GM19239 (cell line): ENCODE measurements at regions not wholly inside any gene's neighbourhood (a gene's known extent, or its start where the extent isn't known, plus 50 kb on each side); places are given as distances from the start of the nearest gene placed in this dataset.

ENCODE experiments used
- DNase-seq: peaks from one replicate; pipeline ENCODE4 v3.0.0; 2011; ENCODE audit warnings: low spot score; ENCODE audit not compliant: insufficient read length
- FAIRE-seq: peaks from 2 replicates; lab custom pipeline; 2011; peaks lifted over from hg19 to GRCh38; lab: Jason Lieb, UNC

DNA sequence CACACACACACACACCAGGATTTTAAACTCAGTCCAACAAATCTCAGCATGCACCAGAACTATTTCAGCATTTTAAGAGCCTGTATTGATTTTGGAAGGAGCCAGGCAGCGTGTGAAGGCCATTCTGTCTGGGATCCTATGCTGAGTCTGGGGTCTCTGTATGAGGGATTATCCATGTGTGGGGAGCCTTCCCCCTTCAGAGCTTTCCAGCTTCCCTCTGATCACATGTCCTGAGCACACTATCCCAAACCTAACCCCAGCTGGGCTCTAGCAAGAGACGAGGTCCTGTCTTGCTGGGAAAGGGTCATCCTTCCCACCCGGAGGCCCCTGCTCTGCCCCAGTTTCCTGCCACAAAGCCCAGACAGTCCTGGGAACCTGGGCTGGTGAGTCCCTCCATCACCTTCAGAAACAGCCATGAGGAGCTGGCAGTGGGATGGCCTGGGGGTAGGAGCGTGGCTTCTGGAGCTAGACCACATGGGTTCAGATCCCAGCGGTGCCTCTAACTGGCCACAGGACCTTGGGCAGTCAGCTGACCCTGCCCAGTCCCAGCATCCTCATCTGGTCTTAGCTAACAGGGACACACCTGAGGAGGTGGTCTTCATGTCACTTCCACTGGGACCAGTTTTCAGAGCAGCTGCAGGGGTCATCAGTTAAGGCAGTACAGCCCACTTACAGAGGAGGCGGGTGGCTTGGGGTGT lies 79.6 kb upstream of the RET start:
- no peak for FAIRE-seq

DNA sequence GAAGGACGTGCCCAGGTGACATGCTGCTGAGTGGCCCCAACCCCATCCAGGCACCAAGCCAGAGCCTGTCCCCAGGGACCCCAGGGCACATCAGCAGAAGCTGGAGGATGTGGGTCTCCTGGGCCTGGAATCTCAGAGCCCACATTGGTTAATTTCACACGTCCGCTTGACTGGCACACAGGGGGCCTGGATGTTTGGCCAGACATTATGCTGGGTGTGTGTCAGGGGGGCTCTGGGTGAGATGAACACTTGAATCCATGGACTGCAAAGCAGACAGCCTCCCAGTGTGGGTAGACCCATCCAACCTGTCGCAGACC lies 79.1 kb upstream of the RET start:
- FAIRE-seq (no peak), DNase-seq (no peak)

More for the DNA sequence above, 79.6 kb upstream of the RET start:
- no peak for DNase-seq

DNA sequence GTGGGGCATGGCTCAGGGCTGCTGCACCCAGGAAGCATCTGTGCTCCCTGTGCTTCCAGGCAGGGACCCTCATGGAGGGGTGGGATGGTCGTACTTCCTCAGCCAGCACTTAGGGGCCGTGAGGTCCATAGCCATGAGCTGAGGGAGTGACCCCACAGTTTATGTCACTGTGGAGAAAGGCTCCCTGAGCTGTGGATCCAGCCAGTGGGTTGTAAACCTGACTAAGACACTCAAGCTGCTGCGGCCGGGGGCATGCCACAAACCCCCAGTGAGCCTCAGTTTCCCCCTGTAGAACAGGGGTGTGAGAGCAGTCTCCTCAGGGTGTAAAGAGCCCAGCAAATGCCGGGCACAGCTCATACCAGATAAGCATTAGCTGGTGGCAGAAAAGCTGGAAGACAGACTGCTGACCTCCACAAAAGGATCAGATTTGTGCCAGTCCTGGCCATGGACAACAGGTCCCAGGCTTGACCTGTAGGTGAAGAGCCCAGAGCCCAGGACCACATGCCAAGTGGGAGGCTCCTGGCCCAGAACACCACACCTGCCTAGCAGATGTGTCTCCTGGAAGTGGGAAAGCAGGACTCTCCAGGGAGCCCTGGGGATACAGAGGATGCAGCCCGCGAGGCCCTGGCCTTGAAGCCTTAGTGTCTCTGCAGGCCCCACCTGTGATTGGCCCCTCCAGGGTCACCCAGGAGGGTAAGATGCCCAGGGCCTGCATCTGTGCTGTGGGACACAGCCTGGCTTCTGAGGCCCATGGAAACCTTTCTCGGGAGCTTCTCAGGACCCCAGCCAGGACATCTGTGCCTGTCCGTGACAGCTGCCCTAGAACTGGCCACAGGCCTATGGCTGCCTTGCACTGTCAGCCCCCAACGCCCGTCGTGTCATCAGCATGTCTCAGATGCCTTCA lies 78.1 kb upstream of the RET start:
- DNase-seq = no peak
- FAIRE-seq = no peak

DNA sequence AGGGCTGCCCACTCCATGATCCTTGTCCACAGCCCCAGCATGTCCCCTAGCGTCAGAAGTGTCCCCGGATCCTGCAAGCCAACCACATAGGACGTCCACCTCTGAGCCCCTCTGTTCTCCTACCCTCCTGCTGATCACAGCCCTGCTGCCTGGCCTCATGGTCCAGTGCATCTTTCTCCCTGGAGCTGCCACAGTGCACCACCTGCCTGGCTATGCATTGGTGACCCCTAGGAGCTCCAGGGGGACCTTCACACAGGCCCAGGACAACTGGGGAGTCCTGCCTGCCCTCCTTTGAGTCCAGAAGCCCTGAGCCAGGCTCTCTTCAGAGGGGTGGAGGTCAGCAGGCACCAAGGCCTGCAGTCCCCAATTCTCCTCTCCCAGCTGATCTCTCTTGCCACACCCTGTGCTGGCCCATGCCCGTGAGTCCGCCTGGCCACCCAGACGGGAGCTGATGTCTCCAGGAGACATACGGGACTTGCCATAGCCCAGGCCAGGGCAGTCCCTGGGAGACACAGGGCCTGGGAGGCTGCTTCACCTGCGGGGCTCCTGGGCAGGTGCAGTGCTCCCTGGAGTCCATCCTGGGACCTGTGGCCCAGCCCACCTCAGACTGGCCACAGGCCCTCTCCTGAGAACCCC lies 77.4 kb upstream of the RET start:
- no peak for FAIRE-seq
- DNase-seq = no peak

DNA sequence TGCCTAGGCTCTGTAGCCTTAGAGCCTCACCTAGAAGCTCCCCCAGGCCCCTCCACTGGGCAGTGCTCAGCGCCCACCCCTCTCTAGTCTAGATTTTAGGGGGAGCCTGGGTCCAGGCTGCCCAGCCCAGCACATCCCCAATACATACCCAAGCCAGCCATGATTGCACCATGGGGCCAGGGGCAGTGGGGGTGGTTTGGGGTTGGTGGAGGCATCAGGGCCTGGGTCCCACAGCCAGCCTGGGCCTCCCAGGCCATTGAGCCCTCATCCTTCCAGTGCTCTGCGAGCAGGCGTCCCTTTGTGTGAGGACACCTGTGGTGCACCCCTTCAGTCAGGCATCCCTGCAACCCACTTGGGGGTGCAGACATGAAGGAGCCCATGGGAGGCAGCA lies 76.9 kb upstream of the RET start:
- DNase-seq (no peak), FAIRE-seq (no peak)

DNA sequence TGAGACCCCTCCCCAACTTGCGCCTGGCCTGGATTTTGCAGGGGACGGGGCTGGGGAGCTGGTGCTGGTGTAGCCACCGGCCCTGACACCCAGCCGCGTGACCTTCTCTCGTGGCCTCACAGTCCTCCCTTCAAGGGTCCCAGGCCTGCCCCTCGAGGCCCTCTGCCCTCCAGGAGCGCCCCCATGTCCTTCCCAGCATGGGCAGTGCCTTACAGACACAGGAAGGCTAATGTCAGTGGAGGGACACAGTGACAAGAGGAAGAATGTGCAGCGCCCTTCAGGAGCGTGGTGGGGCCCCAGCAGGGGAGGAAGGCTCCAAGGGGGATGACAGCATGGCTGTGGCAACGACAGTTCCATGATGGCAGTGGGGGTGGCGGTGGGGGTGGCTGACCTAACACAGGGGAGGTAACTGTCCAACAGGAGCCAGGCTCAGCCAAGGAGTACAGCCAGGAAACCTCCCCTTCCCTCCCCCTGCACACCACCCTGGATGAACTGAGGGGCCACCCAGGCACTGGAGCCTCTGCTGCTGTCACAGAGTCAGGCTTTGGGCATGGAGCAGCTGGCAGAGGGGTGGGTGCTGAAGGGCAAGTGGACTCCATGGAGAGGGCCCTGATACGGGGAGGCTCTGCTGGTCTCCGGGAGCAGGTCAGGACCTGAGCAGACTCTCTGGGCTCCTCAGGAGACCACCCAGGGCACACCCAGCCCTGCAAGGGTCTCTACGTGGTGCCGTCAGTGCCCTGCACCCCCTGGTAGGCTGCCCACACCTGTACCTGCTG lies 76.0 kb upstream of the RET start:
- DNase-seq = no peak
- FAIRE-seq = no peak

DNA sequence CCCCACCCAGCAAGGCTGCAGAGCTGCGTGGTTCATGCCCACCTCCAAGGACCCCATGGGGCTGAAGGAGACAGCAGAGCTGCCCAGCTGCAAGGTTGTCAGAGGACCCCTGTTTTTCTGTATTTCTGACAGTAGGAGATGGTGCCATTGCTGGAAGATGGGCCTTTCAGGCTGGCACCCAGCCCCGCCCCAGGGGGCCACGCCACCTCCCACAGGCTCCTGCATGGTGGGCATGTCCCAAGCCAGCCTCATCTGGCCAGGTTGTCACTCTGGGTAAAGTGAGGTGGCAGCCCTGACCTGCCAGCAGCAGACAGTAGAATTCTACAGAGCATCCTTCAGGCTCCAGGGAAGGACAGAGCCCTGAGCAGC lies 75.5 kb upstream of the RET start:
- FAIRE-seq (no peak), DNase-seq (no peak)

DNA sequence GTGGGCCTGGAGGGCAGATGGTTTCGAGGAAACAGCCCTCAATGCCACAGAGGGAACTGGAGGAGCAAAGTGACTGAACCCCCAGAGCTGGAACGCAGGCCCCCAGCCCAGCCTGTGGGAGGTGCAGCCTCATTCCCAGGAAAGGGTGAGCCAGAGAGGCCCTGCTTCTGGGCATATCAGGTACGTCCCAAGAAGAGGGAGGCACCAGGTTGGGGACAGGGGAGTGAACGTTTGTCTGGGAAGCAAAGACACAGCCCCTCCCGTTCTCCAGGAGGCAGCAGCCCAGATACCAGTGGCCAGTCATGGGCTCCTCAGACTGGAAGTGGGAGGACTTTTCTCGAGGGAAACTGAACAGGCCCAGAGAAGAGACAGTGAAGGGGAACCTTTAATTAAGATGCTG lies 74.3 kb upstream of the RET start:
- DNase-seq (no peak), FAIRE-seq (no peak)

DNA sequence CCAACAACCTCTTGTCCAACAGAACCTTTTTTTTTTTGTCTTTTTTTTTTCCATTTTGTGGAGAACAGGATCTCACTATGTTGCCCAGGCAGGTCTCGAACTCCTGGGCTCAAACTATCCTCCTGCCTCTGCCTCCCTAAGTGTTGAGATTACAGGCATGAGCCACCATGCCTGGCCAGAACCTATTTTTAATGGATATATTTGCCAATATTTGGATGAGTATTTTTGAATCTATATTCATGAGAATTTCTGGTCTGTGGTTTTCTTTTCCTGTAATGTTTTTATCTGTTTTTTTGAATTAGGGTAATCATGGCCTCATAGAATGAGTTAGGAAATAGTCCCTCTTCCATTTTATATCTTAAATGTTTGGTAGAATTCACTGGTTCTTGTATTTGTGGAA lies 70.4 kb upstream of the RET start:
- DNase-seq = no peak
- no peak for FAIRE-seq

DNA sequence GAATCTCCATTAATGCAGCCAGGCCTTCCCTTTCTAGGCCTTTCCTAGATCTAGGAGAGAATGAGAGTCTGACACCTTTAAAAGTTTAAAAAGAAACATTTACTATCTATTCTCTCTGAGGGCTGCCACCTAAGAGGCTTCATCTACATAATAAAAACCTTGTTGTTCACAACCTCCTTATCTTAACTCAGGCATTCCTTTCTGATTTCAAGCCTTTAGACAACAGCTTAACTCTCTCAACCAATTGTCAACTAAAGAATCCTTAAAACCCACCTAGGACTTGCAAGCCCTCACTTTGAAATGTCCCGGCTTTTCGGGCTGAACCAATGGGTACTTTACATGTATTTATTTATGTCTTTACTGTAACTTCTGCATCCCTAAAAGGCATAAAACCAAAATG lies 64.3 kb upstream of the RET start:
- no peak for DNase-seq
- FAIRE-seq = no peak

DNA sequence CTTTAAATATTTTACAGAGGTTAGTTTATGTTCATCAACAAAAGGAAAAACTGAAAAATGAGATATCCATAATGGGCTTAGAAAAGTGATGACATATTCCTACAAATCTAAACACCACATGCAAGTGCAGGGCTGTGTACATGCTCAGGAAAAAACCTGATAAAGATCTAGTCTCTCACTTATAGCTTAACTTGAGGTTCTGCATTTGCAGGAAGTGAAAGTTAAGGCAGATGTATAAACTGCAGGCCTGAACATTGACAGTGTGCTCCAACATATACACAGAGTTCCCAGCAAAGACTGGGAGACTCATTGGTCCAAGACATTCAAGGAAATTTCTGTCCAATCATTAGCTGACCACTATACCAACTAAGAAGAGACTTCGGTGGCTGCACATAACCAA lies 63.8 kb upstream of the RET start:
- DNase-seq (no peak), FAIRE-seq (no peak)

DNA sequence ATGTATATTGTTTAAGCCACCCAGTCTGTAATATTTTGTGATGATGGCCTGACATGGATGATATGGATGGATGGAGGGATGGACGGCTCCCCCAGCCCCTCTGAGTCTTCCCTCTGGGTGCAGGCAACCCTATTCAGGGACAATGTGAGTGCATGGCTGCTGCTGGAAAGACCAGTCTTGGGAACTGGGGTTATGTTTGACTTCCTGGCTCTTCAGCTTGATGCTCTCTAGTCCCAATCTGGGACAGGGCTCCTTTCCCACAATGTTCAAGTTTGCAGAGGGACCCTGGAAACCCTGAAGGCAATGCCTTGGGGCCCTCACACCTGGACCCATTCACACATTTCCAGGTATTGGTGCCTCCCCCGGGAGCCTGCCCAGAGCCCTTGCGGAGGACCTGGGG lies 52.3 kb upstream of the RET start:
- no peak for FAIRE-seq
- no peak for DNase-seq

DNA sequence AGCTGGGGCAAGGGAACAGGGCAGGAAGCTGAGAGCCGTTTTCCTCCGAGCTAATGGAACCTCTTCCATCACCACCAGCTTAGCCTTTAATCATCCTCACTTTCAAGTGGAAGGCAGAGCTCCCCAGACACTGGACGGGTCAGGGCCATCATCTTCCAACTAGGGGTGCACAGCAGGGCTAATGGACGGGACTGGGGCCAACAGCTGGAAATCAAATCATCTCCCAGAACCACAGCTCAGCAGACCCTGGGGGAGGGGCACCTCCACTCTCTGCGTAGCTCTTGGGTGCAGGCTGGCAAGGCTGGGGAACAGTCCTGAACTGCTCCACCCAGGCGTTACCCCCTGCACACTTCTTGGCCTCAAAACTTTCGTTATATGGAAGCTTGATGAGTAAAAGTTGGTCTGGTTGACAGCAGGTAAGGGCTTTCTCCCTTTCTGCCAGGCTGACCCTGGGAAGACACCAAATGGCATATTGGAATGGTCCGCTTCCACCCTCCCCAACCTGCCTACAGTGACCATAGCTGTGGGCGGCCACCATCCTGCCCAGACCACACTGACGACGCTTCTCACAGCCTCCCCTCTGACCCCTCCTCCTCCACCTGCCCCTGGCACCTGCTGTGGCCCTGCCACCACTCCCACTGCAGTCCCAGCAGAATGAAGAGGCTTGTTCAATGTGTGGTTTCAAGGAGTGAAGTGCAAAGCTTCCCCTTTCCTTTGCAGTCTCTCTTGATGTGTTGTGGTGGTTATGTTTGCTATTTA lies 51.7 kb upstream of the RET start:
- no peak for FAIRE-seq
- DNase-seq = no peak

DNA sequence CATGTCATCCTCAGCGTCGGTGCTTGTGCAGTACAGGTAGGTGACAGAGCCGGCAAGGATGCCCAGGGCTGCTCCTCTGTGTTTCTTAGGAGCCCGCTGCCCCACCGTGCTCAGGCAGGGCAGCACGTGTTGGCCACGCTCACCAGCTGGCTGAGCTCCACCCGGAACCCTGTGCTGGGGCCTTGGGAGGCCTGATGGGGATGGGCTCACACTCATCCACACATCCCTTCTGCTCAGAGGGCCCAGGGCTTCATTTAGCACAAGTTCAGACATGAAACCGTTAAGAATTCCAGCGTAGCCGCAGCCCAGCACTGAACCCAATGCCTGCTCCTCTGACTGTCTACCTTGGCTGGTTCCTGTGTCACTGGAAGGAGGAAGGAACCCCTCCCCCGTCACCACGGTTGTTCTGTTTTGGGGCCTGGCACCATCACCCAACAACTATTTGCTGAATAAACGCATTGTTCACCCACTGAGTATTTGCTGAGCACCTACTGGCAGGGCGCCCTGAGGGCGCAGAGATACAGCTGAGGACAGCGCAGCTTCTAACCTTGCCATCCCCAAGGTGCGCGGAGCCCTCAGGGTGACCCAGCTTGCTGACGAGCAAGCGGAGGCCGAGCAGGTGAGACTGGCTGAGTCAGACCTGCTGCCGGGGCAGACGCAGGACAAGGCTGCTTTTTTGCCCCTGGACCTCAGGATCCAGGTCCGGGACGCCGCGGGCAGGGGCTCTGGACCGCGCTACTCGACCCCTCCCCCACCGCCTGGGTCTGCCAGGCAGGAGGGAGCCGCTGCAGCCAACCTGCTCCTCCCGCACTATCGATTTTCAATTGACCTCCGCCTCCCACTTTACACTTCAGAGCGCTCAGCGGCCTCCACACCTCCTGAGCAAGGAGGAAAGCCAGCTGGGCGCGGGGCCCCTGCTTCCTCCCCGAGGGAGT lies 50.6 kb upstream of the RET start:
- DNase-seq (no peak), FAIRE-seq (no peak)
